ENCODE measurements at regions not wholly inside any gene's neighbourhood (a gene's known extent, or its start where the extent isn't known, plus 50 kb on each side); places are given as distances from the start of the nearest gene placed in this dataset.

DNA sequence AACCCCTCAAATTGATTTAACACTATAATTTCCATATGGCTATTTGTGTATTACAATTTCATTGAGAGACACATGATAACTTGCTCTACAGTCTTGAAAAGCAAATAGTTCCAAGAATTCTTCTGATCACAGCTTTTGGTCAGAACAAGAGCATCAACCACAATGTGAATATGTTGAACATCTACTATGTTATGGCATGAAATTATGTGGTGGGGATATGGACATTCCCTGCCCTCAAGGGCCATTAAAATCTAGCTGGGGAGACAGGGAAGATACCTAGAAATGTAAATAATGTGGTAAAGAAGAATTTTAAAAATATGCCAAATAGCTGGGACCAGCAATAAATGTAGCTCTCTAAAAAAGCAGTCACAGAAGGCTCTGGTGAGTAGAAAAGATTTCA lies 262.2 kb downstream of the FZD1 start:
- DNase-seq (ENCODE audit: low read depth) = no peak

DNA sequence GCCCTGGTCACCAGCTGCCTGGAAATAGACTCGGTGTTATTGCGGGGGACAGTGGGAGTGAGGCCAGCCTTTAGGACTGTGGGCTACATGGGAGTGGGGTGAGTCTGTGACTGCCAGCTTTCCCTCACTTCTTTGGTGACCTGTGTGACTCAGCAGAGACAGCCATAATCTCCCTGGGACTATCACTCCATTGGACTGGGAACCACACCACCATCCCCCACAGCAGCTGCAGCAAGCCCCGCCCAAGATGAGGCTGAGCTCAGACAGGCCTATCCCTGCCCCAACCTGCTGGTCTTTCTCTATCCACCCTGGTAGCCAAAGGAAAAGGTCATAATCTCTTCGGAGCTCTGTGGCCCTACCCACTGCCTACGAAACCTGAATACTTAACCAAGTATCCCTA lies 263.2 kb downstream of the FZD1 start:
- DNase-seq (ENCODE audit: low read depth) = no peak

DNA sequence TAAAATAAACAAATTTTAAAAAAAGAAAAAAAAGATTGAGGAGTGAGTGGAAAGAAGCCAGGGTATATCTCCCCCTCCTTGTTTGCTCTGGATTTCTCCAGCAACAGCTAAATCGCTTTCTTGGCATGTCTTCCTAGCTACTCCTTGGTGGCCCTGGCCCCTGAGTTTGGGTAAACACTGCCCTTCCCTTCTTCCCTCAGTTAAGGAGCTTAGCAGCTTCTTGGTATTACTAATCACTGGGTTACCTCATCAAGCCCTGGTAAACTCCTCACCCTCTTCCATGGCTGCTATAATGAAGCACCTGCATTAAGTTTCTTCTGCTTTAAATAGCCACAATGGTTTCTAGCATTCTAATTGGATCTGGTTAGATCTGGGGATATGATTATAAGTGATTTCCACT lies 269.8 kb downstream of the FZD1 start:
- no peak for DNase-seq (ENCODE audit: low read depth)

DNA sequence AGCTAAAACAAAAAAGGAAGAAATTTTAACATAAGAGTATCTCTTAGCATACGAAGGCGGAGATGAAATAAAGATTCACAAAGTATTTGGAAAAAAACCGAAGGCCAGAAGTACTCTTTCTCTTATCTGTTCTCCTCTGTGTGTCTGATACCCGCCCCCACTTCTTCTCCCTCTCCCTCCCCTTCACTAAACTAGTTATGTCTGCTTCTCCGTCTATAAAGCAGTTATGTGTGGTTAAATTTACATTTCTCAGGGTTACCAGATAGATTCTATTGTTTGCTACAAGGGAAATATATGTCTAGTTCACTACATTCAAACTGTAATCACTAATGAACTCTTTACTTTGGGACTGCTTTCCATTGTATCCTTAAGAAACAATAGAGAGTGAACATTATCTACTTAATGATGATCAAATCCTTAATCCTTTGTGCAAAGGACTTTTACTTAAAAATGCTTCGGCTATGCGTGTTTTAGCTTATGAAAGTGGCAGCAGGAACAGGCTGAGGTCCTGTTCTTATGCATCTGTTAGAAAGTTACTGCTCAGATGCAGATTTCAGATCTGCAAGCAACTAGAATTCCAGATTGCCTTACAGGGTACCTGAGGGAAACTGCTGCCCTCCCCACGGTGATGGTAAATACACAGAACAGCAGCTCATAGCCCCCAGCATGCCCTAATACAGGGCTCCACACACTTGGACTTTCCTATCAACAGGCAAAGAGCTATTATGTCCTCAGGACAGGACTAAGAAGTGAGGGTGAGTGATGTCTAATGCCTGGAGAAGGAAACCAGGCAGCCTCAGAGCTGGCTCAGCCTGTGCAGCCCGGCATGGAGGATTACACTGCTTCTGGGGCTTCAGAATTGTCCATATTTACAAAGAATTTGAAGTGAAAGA lies 273.3 kb downstream of the FZD1 start:
- DNase-seq (ENCODE audit: low read depth) = no peak

DNA sequence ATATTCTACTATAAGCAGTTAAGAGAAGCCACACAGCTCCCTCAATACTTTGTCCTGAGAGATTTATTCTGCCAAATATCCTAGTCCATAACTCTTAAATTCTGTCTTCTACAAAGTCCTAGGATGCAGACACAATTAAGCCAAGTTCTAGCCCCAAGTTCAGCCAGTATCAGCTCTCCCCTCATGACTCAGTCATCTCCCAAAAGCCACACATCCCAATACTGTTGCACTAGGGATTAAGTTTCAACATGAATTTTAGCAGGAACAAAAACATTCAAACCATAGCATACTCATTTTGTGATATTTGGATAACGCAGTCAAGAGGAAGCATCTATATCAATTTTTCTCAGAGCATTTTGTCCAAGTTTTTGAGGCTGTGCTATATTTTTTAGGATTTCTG lies 277.4 kb downstream of the FZD1 start:
- no peak for DNase-seq (ENCODE audit: low read depth)

DNA sequence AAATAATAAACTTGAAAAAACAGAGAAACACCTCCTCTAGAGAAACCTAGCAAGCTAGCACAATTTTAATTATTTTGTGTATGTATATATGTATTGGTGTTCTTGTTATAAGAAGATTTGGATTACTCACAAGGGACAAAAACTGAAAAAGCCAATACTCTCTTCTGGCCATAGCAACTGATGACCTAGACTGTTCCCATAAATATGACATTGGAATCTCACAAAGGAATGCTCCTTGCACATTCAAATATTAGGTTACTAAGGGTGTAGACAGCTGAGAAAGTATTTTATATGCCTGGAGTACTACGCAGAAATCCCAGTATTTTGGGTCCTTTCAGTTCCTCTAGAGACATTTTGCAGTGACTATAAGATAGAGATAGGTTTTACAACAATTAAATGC lies 279.4 kb downstream of the FZD1 start:
- no peak for DNase-seq (ENCODE audit: low read depth)

DNA sequence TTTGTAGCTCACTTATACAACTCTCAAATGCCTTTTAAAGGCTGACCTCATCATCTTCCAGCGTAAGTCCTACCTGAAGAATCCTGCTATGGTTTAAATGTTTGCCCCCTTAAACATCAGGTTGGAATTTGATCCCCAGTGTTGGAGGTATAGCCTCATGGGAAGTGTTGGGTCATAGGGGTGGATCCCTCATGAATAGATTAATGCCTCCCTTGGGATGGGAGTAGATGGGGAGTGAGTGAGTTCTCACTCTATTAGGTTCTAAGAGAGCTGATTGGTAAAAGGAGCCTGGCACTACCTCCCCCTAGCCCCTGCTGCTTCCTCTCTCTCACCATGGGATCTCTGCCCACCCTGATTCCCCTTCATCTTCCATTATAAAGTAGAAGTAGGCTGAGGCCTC lies 285.6 kb downstream of the FZD1 start:
- no peak for DNase-seq (ENCODE audit: low read depth)

DNA sequence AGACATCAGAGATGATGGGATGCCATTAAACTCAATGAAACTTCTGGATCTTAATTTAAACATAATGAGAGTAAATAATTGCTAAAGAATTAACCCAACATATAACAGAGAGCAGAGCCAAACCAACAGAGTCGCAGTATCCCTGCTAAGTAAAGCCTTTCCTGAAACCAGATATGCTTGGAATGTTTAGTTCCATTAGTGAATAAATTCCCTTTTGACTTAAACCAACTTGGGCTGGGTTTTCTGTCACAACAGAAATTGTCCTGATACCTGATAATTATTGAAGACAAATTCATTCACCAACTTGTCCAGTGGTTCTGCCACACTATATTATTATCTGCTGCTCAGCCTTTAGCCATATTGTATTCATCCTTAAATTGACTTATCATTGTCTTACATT lies 286.7 kb downstream of the FZD1 start:
- DNase-seq (ENCODE audit: low read depth) = no peak

DNA sequence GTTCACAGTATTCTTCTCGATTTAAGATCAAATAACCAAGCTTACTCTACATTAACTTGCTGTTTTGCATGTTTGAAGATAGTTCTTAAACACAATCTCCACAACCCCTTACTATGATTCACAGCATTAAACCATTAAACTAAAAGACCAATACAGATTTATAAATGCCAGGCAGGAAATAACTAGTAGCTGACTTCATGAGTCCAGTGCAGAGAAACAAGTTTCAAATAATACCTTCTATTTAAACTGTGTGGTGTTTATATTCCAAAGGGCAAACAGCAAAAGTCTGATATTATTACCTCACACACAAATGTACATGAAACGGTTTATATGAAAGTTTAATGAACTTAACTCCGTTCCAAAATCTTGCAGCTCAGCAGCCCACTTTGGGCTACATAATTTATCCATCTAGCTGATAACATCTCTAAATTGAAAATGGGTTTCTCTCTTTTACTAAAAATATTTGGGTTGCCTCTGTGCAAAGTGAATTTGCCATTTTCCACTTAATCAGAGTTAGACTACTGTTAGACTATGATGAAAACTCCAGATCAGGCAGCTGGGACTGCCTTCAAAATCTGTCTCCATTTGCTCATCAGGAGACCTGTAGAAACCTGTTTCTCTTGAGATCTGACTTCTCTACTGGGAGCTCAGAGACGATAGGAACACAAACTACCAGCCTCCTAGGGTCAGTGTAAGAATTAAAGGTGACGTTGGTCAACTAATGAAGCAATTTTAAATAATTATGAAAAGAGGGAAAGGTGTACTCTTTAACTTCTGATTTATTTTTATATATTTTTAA lies 287.3 kb downstream of the FZD1 start:
- DNase-seq (ENCODE audit: low read depth) = no peak

DNA sequence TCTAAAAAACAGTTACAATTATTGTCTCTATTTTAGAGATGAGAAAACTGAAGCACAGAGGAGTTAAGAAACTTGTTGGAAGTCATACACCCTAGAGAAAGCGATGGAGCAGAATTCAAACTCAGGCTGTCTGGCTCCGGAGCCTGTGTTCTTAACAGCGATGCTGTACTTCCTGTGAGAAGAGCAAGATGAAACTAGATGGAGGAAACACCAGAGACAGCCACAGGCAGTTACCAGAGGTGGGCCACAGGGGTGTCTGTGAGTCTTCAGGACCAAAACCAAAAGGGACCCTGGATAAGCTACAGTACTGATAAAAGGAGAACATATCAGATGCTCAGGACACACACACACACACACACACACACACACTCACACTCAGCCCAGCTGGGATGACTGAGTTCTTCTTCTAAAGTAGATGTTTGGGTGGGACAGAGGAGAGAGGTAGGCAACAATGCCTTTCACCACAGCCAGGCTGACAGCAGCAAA lies 289.2 kb downstream of the FZD1 start:
- no peak for DNase-seq (ENCODE audit: low read depth)

DNA sequence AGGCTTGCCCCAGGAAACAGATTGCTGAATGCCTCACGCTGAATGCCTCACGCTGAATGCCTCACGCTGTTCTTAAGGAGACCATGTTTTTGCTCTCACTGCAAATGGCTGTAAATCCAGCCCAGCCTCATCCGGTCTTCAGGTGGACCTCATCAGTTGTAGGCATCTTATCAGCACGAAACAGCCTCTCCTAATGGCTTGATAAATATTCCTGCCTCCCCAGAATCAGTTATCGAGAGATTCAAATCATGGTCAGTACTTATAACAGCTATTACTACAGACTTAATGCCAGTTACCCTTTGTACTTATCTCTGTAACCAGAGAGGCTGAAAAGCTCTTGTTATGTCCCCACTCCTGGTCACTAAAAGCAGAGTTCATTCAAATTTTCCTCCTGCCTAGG lies 290.6 kb downstream of the FZD1 start:
- DNase-seq (ENCODE audit: low read depth) = no peak

DNA sequence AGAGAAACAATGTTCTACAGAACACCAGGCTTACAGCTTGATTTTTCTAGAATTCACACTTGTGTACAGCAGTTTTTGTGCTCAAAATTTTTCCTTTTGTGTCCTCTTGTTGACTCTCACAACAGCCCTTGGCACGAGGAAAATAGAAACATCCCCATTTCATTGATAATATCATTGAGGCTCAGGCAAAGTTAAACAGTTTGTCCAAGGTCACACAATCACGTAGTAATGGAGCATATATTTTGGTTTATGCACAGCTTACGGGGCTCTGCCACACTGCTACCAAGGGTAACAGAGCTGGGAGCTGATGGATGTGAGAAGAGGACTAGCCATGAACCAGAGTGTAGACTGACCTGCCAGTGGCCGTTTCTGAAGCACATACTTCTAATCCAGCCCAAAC lies 292.0 kb downstream of the FZD1 start:
- DNase-seq (ENCODE audit: low read depth) = no peak

DNA sequence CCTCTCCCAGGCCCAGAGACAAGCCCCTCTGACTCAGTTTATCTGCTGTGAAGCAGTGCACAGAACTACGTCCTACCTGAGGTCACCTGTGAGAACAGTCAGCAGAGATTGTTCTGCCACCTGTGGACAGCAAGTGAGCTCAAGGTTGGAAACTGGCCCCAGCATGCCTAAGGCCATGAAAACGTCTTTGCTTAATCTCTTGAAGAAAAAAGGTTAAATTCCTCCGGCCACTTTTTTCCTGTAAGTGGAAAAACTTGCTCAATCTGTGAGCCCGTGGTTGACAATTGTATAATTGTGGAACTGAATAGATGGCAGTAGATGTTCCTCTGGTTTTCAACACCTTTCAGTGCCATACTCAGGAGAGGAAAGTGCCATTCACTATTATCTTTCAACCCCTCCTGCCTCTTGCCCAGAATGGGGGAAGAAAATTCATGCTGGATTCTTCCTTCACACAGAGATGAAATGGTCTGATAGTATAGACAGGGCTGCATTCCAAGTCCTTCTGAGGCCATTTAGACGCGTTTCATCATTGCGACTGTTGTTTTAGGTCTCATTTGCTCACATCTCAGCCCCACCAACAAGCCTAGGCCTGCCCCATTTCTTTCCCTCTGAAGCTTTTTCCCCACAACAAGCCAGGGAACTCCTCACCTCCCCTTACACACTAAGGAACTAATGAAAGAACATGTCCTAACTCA lies 292.9 kb downstream of the FZD1 start:
- DNase-seq (ENCODE audit: low read depth) = no peak

DNA sequence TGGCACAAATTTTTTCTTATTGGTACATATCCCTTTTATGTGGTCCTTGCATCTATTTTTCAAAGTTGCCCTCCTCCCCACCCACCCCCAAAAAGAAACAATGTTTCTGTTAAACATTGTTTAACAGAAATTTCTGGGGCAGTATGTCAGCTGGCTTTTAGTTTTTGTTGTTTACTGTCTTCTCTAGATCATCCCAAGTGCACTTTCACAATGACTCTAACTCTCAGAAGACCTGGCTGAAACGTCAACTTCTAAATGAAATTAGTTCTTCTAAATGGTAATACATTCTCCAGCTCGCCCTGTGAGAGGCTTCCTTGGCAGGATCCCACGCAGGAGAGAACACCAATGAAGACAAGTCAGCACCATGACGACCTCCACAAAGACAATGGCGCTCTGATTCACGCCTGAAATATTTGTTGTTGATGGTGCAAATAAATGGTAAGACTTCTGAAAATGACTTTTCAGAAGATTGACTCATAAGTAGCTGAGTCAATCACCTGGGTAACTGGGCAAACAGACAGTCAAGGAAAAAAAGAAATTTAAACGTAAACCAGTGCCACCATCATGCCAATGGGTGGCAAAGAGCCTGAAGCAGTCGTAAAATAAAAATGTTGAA lies 293.7 kb downstream of the FZD1 start:
- peak; percentile 93 for DNase-seq (ENCODE audit: low read depth)

DNA sequence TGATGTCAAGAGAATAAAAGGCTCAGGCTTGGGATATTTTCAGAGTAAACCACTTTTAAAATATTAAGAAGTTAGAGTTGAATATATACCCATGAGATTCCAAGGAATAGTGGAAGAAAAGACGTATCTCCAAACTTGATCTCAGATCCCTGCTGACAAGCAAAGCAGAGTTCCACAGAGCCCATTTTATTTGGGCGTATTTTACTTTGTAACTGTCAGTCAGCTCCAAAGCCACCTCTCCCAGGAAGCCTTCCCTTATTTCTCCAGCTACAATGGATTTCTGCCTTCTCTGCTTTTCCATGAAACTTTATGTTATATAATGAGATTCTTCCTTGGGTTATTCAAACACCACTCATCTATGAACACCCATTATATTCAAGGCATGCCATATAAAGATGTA lies 295.7 kb downstream of the FZD1 start:
- no peak for DNase-seq (ENCODE audit: low read depth)

DNA sequence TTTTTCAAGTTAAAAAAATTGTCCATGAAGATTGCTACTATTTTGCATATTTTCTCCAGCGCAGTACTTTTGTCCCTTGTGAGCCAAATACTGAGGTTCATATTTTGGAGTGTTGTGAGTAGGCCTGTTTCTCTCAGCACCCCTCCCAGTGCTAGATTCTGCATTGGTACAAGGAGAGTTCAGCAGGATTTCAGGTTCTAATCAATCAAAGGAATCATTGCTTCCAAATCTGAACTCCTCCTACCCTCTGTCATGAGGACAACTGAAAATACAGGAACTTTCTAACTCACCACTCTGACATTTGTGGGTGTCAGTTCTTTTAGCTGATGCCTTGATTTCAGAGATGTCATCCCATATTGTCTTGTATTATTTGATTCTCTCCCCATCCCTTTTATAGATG lies 299.9 kb downstream of the FZD1 start:
- no peak for DNase-seq (ENCODE audit: low read depth)

DNA sequence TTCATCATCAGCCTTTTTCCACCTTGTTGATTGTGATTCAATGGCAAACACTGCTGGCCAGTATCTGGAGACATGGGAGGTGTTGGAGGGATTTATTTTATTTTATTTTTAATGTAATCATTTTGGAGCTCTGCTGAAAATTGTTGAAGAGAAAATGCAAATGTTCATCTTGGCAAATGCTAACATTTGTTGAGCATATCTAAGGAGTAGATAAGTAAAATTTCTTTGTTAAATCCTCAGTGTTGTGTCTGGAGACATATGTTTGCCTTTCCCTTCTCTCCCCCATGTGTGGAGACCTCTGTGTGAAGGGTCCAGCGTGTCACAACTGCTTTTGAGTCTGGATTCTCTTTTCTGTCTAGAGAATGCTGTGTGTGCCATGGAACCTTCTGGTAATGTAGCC lies 300.3 kb downstream of the FZD1 start:
- no peak for DNase-seq (ENCODE audit: low read depth)

DNA sequence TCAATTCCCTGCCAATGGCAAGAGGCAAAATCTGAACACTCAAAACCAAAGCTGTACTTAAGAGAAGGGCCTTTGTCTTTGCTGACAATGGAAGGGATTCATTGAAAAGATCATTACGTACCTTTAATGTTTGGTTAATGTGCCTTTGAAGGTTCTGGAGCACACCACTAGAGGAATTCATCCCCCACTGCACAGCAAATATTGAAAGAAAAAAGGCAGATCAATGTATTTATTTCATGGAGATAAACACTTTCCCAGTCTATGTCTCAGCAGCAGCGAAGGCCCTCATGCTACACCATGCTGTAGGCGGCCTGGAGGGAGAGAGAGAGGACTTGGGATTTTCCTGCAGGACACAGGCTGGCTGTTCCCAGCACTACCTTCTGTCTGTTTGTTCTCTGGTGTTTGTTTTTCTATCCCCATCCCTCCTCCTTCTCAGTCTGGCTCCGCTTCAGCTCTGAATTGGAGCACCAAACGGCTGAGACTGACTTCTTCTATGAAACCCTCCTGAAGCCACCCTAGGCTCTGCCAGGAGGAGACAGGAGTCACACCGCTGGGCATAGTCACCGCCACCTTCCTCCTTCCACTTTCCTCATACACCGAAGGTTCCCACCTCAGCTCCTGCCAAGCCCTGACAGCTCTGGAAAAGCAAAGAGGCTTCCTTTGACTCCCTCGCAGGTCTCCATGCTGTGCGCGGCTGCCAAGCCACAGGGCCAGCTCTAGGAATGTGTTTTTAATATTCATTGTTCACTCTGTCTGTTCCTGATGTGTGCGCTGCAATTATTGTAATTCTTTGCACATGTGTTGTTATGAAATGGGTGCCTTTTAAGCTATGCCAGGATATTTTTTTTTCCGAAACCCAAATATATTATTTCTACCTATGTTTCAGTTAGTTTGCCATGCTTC lies 301.5 kb downstream of the FZD1 start:
- no peak for DNase-seq (ENCODE audit: low read depth)

DNA sequence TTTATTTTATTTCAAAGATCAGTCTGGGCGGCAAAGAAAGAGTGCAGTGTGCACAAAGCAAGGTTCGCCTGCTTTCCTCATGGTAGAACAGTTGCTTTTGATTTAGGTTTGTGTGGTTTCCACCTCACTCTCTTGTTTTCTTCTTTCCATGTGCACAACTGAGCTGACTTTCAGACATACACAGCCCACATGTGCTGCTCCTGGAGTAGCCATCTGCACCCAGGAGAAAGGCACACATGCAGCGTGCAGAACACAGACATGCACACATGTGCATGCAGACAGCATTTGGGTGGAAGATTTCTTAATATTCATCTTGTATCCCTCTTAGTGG lies 302.1 kb downstream of the FZD1 start:
- DNase-seq (ENCODE audit: low read depth) = no peak

DNA sequence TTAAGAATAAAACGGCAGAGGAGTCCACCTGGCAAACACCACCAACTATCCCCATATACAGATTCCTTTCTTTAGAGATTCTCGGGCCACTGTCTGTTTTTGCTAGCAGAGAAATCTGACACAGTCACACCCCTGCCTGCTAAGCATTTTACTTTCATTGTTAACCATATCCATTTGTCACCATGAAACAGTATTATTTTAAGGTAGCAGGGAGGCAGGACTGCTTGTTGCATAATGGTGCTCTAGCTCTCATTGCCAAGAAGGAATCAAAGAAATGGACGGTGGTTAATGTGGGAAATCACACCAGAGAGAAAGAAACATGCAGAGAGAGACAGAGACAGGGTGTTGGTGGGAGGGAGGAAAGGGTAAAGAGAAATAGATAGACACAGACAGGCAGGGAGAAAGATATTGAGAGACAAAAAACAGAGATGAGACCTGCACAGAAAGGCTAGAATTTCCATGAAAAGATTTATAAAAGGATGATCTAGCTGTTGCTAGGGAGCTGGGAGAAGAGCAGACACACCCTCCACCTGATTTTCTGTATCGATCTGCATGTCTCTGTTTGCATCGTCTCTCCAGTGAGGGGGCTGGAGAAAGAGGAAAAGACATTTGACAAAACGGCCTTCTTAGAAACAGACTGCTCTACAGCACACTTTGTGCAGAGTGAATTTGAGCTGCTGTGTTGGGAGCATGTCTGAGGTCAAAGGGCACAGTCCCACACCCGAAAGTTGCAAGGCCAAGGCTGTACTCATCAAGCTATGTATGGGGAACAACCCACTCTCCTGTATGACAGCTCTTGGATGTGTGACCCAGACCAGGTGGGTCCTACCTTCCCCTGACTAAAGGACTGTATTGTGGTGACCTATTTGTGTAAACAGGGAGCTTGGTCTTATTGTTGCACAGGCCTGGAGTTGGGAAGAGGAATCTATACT lies 303.1 kb downstream of the FZD1 start:
- DNase-seq (ENCODE audit: low read depth) = no peak
